Mononuclear cell (primary cell): ENCODE measurements at regions not wholly inside any gene's neighbourhood (a gene's known extent, or its start where the extent isn't known, plus 50 kb on each side); places are given as distances from the start of the nearest gene placed in this dataset.

ENCODE experiments used
- H3K27me3 ChIP-seq: 2 replicates; pipeline ENCODE4 v1.6.0; 2011; ENCODE audit warnings: low read length, control low read depth; ENCODE audit not compliant: insufficient read depth
- H3K4me1 ChIP-seq: 2 replicates; pipeline ENCODE4 v1.5.1; 2011; ENCODE audit warnings: mild to moderate bottlenecking, low read length, control low read depth; ENCODE audit not compliant: insufficient read depth
- H3K4me3 ChIP-seq: 2 replicates; pipeline ENCODE4 v1.5.1; 2011; ENCODE audit warnings: mild to moderate bottlenecking, low read length, moderate library complexity
- H3K9me3 ChIP-seq: 2 replicates; pipeline ENCODE4 v1.5.1; 2011; ENCODE audit warnings: low read depth, mild to moderate bottlenecking, control low read depth, low read length

DNA sequence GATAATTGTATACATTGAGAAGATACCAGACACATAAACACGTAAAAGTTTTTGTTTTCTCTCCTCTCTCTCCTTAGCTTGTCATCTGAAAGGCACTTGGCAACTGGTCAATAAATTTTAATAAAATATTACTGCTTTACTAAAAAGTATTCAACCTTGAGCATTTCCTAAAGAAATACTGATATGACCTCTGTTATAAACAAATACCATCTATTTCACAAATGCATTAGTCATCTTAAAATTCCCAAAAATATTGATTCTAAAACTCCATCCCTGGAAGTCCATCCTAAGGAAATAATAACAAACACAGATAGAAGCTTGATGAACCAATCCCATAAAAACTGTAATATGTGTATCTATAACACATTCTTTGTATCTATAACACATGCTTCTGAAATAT is 483.2 kb downstream of the TLR4 start:
- H3K9me3 ChIP-seq: no peaks in the 10 kb centered on the region
- no peaks in the 10 kb centered on the region for H3K27me3 ChIP-seq
- H3K4me3 ChIP-seq: no peak overlapping the region
- no peaks in the 10 kb centered on the region for H3K4me1 ChIP-seq

- H3K4me3 ChIP-seq: no peak overlapping the region
- H3K9me3 ChIP-seq: no peaks in the 10 kb centered on the region
- no peaks in the 10 kb centered on the region for H3K4me1 ChIP-seq
- H3K27me3 ChIP-seq: no peaks in the 10 kb centered on the region
Measured at GRCh38 chr9:118189615-118190014, 485.4 kb downstream of the TLR4 start.

- H3K4me3 ChIP-seq: no peak overlapping the region
- H3K4me1 ChIP-seq: no peaks in the 10 kb centered on the region
- H3K27me3 ChIP-seq: no peaks in the 10 kb centered on the region
- H3K9me3 ChIP-seq: no peaks in the 10 kb centered on the region
Measured at GRCh38 chr9:118192807-118193206, 488.6 kb downstream of the TLR4 start.

DNA sequence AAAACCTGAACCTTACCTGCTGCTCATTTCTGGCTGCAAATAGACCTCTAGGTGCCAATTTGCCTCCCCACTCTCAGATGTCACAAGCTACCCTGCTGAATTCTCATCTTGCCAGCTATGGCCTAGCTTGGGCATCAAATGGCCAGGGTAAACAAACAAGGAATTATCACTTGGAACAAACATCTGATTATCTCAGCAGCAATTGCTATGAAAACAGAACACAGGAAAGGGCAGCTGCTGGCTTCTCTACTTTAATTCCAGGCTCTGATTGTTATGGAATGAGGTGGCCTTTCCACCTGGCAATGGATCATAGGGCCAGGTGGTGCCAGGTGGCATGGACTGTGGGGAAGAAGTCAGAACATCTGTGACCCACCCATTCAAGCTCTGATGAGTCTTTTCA is 505.1 kb downstream of the TLR4 start:
- Histone ChIP-seq H3K4me1 (no peaks in the 10 kb centered on the region), H3K27me3 (no peaks in the 10 kb centered on the region), H3K9me3 (no peaks in the 10 kb centered on the region), H3K4me3 (no peak overlapping the region)

DNA sequence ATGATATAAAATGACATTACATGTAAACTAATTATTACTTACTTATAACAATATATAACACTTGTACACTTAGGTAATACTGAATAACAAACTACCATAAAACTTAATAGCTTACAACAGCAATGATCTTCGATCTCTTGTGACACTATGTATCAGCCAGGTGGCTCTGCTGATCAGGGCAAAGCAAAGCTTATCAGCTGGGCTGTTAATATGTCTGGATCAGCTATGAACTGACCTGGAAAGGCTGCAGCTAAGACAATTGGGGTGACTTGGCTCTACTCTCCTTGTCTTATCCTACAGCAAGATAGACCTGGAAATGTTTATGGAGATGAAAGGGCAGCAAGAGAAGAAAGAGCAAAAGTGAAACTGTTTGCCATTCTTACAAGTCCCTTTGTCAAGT is 511.3 kb downstream of the TLR4 start:
- Histone ChIP-seq H3K4me3 (no peak overlapping the region), H3K4me1 (no peaks in the 10 kb centered on the region), H3K27me3 (no peaks in the 10 kb centered on the region), H3K9me3 (no peaks in the 10 kb centered on the region)

DNA sequence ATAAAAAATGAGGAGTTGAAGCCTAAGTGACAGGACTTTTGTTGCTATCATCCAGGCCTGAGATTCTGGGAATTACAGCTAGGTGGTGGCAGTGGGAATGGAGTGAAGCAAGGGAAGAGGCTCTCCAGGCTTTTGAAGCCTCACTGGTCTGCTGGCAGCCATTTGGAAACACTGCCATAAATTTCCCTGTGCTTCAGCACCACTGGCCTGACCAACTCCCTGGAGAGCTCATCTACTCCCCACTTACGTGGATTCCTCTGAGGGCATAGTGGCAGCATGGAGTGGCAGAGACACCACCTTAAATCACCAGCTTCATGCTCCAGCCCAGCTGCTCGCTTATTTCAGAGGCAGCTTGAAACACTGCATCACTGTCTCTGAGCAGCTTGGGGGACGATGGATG is 518.2 kb downstream of the TLR4 start:
- Histone ChIP-seq H3K9me3 (no peaks in the 10 kb centered on the region), H3K27me3 (no peaks in the 10 kb centered on the region), H3K4me1 (no peaks in the 10 kb centered on the region), H3K4me3 (no peak overlapping the region)

GRCh38 chr9:118223111-118223510 is 518.9 kb downstream of the TLR4 start:
- Histone ChIP-seq H3K4me1 (no peaks in the 10 kb centered on the region), H3K27me3 (no peaks in the 10 kb centered on the region), H3K9me3 (no peaks in the 10 kb centered on the region), H3K4me3 (no peak overlapping the region)

- Histone ChIP-seq H3K4me1 (no peaks in the 10 kb centered on the region), H3K27me3 (no peaks in the 10 kb centered on the region), H3K9me3 (no peaks in the 10 kb centered on the region), H3K4me3 (no peak overlapping the region)
Measured at GRCh38 chr9:118230329-118230728, 526.1 kb downstream of the TLR4 start.

DNA sequence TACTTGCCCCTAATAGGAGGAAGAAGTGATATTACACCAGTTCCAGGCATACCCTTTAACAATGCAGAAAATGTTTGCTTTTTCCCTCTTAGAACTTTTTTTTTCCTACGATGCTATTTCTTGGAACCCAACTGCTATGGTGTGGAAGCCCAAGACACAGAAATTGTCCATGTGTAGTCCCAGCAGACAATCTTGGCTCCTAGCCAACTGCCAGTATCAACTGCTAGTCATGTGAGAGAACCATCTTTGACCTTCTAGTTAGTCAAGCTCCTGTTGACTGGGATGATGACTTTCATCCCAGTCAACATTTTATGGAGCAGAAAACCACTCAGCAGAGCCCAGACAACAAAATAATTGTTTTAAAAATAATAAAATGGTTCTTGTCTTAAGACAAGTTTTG is 532.4 kb downstream of the TLR4 start:
- Histone ChIP-seq H3K9me3 (no peaks in the 10 kb centered on the region), H3K4me3 (no peak overlapping the region), H3K4me1 (no peaks in the 10 kb centered on the region), H3K27me3 (no peaks in the 10 kb centered on the region)

DNA sequence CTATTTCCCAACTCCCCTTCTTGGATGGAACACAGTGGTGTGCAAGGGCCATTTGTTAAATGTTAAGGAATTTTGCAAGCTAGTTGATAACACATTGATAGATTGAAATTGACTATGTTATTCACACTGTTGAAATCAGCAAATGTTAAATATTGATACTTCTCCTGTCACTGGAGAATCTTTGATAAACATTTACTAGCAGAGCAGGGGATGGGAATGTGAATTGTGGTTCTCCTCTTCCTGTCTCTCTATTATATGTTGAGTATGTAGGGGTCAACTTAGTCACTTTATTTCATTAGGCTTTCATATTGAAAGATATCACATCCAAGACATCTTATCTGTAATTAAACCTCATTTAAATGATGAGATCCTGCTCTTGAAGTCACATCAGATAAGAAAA is 533.9 kb downstream of the TLR4 start:
- Histone ChIP-seq H3K27me3 (no peaks in the 10 kb centered on the region), H3K9me3 (no peaks in the 10 kb centered on the region), H3K4me1 (no peaks in the 10 kb centered on the region), H3K4me3 (no peak overlapping the region)

- Histone ChIP-seq H3K9me3 (peaks cover 9% of the 10 kb centered on the region), H3K27me3 (no peaks in the 10 kb centered on the region), H3K4me1 (no peaks in the 10 kb centered on the region), H3K4me3 (no peak overlapping the region)
Measured at GRCh38 chr9:118252027-118252426, 547.8 kb downstream of the TLR4 start.

- Histone ChIP-seq H3K4me1 (no peaks in the 10 kb centered on the region), H3K27me3 (no peaks in the 10 kb centered on the region), H3K4me3 (no peak overlapping the region), H3K9me3 (peaks cover 4% of the 10 kb centered on the region)
Measured at GRCh38 chr9:118262191-118262590, 558.0 kb downstream of the TLR4 start.

GRCh38 chr9:118263949-118264348 is 559.7 kb downstream of the TLR4 start:
- Histone ChIP-seq H3K4me3 (no peak overlapping the region), H3K4me1 (no peaks in the 10 kb centered on the region), H3K9me3 (no peaks in the 10 kb centered on the region), H3K27me3 (no peaks in the 10 kb centered on the region)

- no peaks in the 10 kb centered on the region for H3K27me3 ChIP-seq
Measured at GRCh38 chr9:118268046-118268445, 563.8 kb downstream of the TLR4 start.

DNA sequence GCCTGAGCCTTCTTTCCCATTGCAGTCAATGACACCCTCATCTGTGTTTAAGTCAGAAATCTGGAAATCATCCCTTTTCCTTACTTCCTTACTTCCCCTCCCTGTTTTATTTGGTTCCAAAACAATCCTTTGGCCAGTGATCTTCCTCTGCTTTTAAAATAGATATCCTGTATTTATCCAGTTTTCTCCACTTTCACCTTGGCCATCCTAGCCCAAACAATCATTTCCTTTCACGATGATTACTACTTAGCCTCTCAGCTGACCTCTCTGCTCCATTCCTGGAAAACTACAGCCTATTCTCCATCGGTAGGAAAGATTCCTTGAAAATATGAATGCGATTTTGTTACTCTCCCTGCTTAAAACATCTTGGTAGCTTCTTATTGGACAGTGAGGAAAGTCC is 565.4 kb downstream of the TLR4 start:
- no peak overlapping the region for H3K4me3 ChIP-seq
- no peaks in the 10 kb centered on the region for H3K27me3 ChIP-seq
- H3K4me1 ChIP-seq: no peaks in the 10 kb centered on the region
- no peaks in the 10 kb centered on the region for H3K9me3 ChIP-seq

More at GRCh38 chr9:118268046-118268445, 563.8 kb downstream of the TLR4 start:
- no peak overlapping the region for H3K4me3 ChIP-seq
- H3K9me3 ChIP-seq: no peaks in the 10 kb centered on the region
- H3K4me1 ChIP-seq: no peaks in the 10 kb centered on the region

GRCh38 chr9:118271331-118271730 is 567.1 kb downstream of the TLR4 start:
- Histone ChIP-seq H3K4me1 (no peaks in the 10 kb centered on the region), H3K4me3 (no peak overlapping the region), H3K9me3 (no peaks in the 10 kb centered on the region), H3K27me3 (no peaks in the 10 kb centered on the region)

GRCh38 chr9:118271936-118272335 is 567.7 kb downstream of the TLR4 start:
- Histone ChIP-seq H3K27me3 (no peaks in the 10 kb centered on the region), H3K9me3 (no peaks in the 10 kb centered on the region), H3K4me1 (no peaks in the 10 kb centered on the region), H3K4me3 (no peak overlapping the region)
